ENCODE measurements at regions not wholly inside any gene's neighbourhood (a gene's known extent, or its start where the extent isn't known, plus 50 kb on each side); places are given as distances from the start of the nearest gene placed in this dataset.
"Not testable (repeated sequence)": the region's sequence is repeated elsewhere in the genome, so short reads cannot be mapped to it uniquely, and the experiment has no call there.

DNA sequence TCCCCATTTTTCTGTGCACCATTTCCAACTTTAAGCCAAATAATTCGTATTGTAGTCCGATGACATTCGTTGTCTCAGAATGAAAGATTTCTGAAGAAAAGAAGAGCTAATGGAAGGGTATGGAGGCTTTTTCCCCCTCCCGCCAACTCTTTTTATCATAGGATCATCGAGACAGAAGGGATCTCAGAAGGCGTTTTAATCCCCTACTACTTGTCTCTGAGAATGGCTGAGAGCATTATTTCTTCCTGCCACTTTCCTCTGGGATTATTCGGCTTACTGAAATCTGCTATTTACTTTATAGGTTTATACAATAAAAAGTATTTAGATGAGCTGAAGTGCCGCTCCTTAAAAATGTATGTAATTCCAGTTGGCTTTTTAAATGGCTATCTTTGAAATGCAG lies 789.8 kb downstream of the EDEM1 start:
- Histone ChIP-seq H3K27me3 (ENCODE audit: control insufficient read depth in 2 of 2, insufficient read depth in 2 of 2, low read length in 2 of 2) (no peaks in the 10 kb centered on the region), H3K9me3 (ENCODE audit: control insufficient read depth in 2 of 3, low read length in 3 of 3) (no peaks in the 10 kb centered on the region), H3K36me3 (ENCODE audit: control insufficient read depth in 2 of 3, insufficient read depth in 3 of 3, low read length in 3 of 3) (no peaks in the 10 kb centered on the region)

DNA sequence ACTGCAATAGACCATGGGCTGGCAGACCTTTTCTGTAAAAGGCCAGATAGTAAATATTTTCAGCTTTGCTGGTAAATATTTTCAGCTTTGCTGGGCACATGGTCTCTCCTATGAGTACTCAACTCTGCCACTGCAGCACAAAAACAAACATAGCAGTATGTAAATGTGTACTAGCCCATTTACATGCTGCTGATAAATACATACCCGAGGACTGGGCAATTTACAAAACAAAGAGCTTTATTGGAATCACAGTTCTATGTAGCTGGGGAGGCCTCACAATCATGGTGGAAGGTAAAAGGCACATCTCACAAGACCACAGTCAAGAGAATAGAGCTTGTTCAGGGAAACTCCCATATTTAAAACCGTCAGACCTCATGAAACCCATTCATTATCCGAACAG lies 793.0 kb downstream of the EDEM1 start:
- peaks cover 5 to 20% (median 14%) of the 10 kb centered on the region in 11 donors for H3K9me3 Mint-ChIP-seq
- ChIA-PET CTCF (no interaction called here), POLR2A (no interaction called here)
- no peak overlapping the region for H3K4me3 Mint-ChIP-seq
- H3K36me3 Mint-ChIP-seq = peaks cover 0 to 15% (median 0%) of the 10 kb centered on the region in 5 donors
- no peaks in the 10 kb centered on the region for H3K27me3 Mint-ChIP-seq
- intact Hi-C loops (cut with micrococcal nuclease) = no loop called here
- DNase-seq (no peak), ATAC-seq (no peak)
- H3K4me3 ChIP-seq (ENCODE audit: low read length) = no peak overlapping the region
- H3K27me3 ChIP-seq (ENCODE audit: control insufficient read depth in 2 of 2, insufficient read depth in 2 of 2, low read length in 2 of 2) = no peaks in the 10 kb centered on the region
- H3K4me1 ChIP-seq (ENCODE audit: control insufficient read depth in 2 of 2, insufficient read depth in 2 of 2, low read length in 2 of 2) = no peaks in the 10 kb centered on the region
- H3K4me1 Mint-ChIP-seq = no peaks in the 10 kb centered on the region
- no peak overlapping the region for H3K27ac Mint-ChIP-seq
- H3K9me3 ChIP-seq (ENCODE audit: control insufficient read depth in 2 of 3, low read length in 3 of 3) = no peaks in the 10 kb centered on the region
- H3K27ac ChIP-seq (ENCODE audit: low read depth, low read length) = no peak overlapping the region
- H3K36me3 ChIP-seq (ENCODE audit: control insufficient read depth in 2 of 3, insufficient read depth in 3 of 3, low read length in 3 of 3) = no peaks in the 10 kb centered on the region

More for the DNA sequence above, 789.8 kb downstream of the EDEM1 start:
- ATAC-seq = no peak
- POLR2A ChIA-PET = no interaction called here
- Histone ChIP-seq H3K4me3 (ENCODE audit: low read length) (no peak overlapping the region), H3K27ac (ENCODE audit: low read depth, low read length) (no peak overlapping the region), H3K4me1 (ENCODE audit: control insufficient read depth in 2 of 2, insufficient read depth in 2 of 2, low read length in 2 of 2) (no peaks in the 10 kb centered on the region)
- no peak for DNase-seq
- H3K27ac Mint-ChIP-seq = no peak overlapping the region
- peaks cover 6 to 22% (median 14%) of the 10 kb centered on the region in 11 donors for H3K9me3 Mint-ChIP-seq
- H3K36me3 Mint-ChIP-seq = peaks cover 0 to 15% (median 0%) of the 10 kb centered on the region in 5 donors
- H3K4me1 Mint-ChIP-seq = peaks cover 0 to 2% (median 0%) of the 10 kb centered on the region in 7 donors
- CTCF ChIA-PET = no interaction called here
- H3K4me3 Mint-ChIP-seq = no peak overlapping the region
- intact Hi-C loops (cut with micrococcal nuclease) = no loop called here
- no peaks in the 10 kb centered on the region for H3K27me3 Mint-ChIP-seq

GRCh38 chr3:5994651-5995050 lies 807.1 kb downstream of the EDEM1 start:
- intact Hi-C loops (cut with micrococcal nuclease) = no loop called here
- Histone ChIP-seq H3K36me3 (ENCODE audit: control insufficient read depth in 2 of 3, insufficient read depth in 3 of 3, low read length in 3 of 3) (no peaks in the 10 kb centered on the region), H3K9me3 (ENCODE audit: control insufficient read depth in 2 of 3, low read length in 3 of 3) (no peaks in the 10 kb centered on the region), H3K27ac (ENCODE audit: low read depth, low read length) (no peak overlapping the region), H3K27me3 (ENCODE audit: control insufficient read depth in 2 of 2, insufficient read depth in 2 of 2, low read length in 2 of 2) (no peaks in the 10 kb centered on the region), H3K4me1 (ENCODE audit: control insufficient read depth in 2 of 2, insufficient read depth in 2 of 2, low read length in 2 of 2) (no peaks in the 10 kb centered on the region), H3K4me3 (ENCODE audit: low read length) (no peak overlapping the region)
- H3K27ac Mint-ChIP-seq = no peak overlapping the region
- H3K27me3 Mint-ChIP-seq = peaks cover 0 to 4% (median 0%) of the 10 kb centered on the region in 5 donors
- POLR2A ChIA-PET = no interaction called here
- CTCF ChIA-PET = no interaction called here
- ATAC-seq (no peak), DNase-seq (no peak)
- no peak overlapping the region for H3K4me3 Mint-ChIP-seq
- H3K9me3 Mint-ChIP-seq = peaks cover 0 to 10% (median 5%) of the 10 kb centered on the region in 11 donors
- H3K36me3 Mint-ChIP-seq = peaks cover 0 to 3% (median 0%) of the 10 kb centered on the region in 5 donors
- no peaks in the 10 kb centered on the region for H3K4me1 Mint-ChIP-seq

- H3K27ac ChIP-seq (ENCODE audit: low read depth, low read length) = no peak overlapping the region
- intact Hi-C loops (cut with micrococcal nuclease) = no loop called here
- no peak overlapping the region for H3K4me3 Mint-ChIP-seq
- DNase-seq (no peak), ATAC-seq (no peak)
- no peaks in the 10 kb centered on the region for H3K4me1 Mint-ChIP-seq
- no peaks in the 10 kb centered on the region for H3K27me3 Mint-ChIP-seq
- no peaks in the 10 kb centered on the region for H3K27me3 ChIP-seq (ENCODE audit: control insufficient read depth in 2 of 2, insufficient read depth in 2 of 2, low read length in 2 of 2)
- H3K9me3 Mint-ChIP-seq = peaks cover 0 to 33% (median 14%) of the 10 kb centered on the region in 11 donors
- no peak overlapping the region for H3K4me3 ChIP-seq (ENCODE audit: low read length)
- no peaks in the 10 kb centered on the region for H3K36me3 Mint-ChIP-seq
- H3K9me3 ChIP-seq (ENCODE audit: control insufficient read depth in 2 of 3, low read length in 3 of 3) = peaks cover 0 to 10% (median 0%) of the 10 kb centered on the region in 3 experiments
- H3K36me3 ChIP-seq (ENCODE audit: control insufficient read depth in 2 of 3, insufficient read depth in 3 of 3, low read length in 3 of 3) = no peaks in the 10 kb centered on the region
- H3K27ac Mint-ChIP-seq = no peak overlapping the region
- CTCF ChIA-PET = no interaction called here
- POLR2A ChIA-PET = no interaction called here
- H3K4me1 ChIP-seq (ENCODE audit: control insufficient read depth in 2 of 2, insufficient read depth in 2 of 2, low read length in 2 of 2) = no peaks in the 10 kb centered on the region
These were observed 830.9 kb downstream of the EDEM1 start for GRCh38 chr3:6018456-6018855.

GRCh38 chr3:6022621-6023020 lies 835.1 kb downstream of the EDEM1 start:
- CTCF ChIA-PET = no interaction called here
- Mint-ChIP-seq H3K27me3 (no peaks in the 10 kb centered on the region), H3K9me3 (peaks cover 0 to 21% (median 11%) of the 10 kb centered on the region in 11 donors), H3K4me3 (no peak overlapping the region), H3K27ac (no peak overlapping the region), H3K4me1 (no peaks in the 10 kb centered on the region), H3K36me3 (no peaks in the 10 kb centered on the region)
- H3K4me3 ChIP-seq (ENCODE audit: low read length) = no peak overlapping the region
- POLR2A ChIA-PET = no interaction called here
- no peaks in the 10 kb centered on the region for H3K9me3 ChIP-seq (ENCODE audit: control insufficient read depth in 2 of 3, low read length in 3 of 3)
- ATAC-seq = no peak
- no peak overlapping the region for H3K27ac ChIP-seq (ENCODE audit: low read depth, low read length)
- DNase-seq = no peak
- intact Hi-C loops (cut with micrococcal nuclease) = no loop called here
- H3K27me3 ChIP-seq (ENCODE audit: control insufficient read depth in 2 of 2, insufficient read depth in 2 of 2, low read length in 2 of 2) = no peaks in the 10 kb centered on the region
- H3K36me3 ChIP-seq (ENCODE audit: control insufficient read depth in 2 of 3, insufficient read depth in 3 of 3, low read length in 3 of 3) = no peaks in the 10 kb centered on the region
- H3K4me1 ChIP-seq (ENCODE audit: control insufficient read depth in 2 of 2, insufficient read depth in 2 of 2, low read length in 2 of 2) = no peaks in the 10 kb centered on the region

- Mint-ChIP-seq H3K4me3 (no peak overlapping the region), H3K9me3 (peaks cover 0 to 19% (median 14%) of the 10 kb centered on the region in 11 donors), H3K4me1 (no peaks in the 10 kb centered on the region), H3K27ac (no peak overlapping the region), H3K27me3 (no peaks in the 10 kb centered on the region), H3K36me3 (no peaks in the 10 kb centered on the region)
- Histone ChIP-seq H3K27me3 (ENCODE audit: control insufficient read depth in 2 of 2, insufficient read depth in 2 of 2, low read length in 2 of 2) (no peaks in the 10 kb centered on the region), H3K36me3 (ENCODE audit: control insufficient read depth in 2 of 3, insufficient read depth in 3 of 3, low read length in 3 of 3) (no peaks in the 10 kb centered on the region), H3K27ac (ENCODE audit: low read depth, low read length) (no peak overlapping the region), H3K4me1 (ENCODE audit: control insufficient read depth in 2 of 2, insufficient read depth in 2 of 2, low read length in 2 of 2) (no peaks in the 10 kb centered on the region), H3K4me3 (ENCODE audit: low read length) (no peak overlapping the region), H3K9me3 (ENCODE audit: control insufficient read depth in 2 of 3, low read length in 3 of 3) (no peaks in the 10 kb centered on the region)
- intact Hi-C loops (cut with micrococcal nuclease) = no loop called here
- DNase-seq (no peak), ATAC-seq (no peak)
- ChIA-PET CTCF (no interaction called here), POLR2A (no interaction called here)
These were observed 835.9 kb upstream of the GRM7 start for GRCh38 chr3:6025032-6025431.

- DNase-seq; CTCF ChIA-PET; H3K4me3 ChIP-seq (ENCODE audit: low read length); H3K36me3 ChIP-seq (ENCODE audit: control insufficient read depth in 2 of 3, insufficient read depth in 3 of 3, low read length in 3 of 3); H3K4me3 Mint-ChIP-seq; H3K27ac Mint-ChIP-seq; H3K4me1 ChIP-seq (ENCODE audit: control insufficient read depth in 2 of 2, insufficient read depth in 2 of 2, low read length in 2 of 2); H3K9me3 ChIP-seq (ENCODE audit: control insufficient read depth in 2 of 3, low read length in 3 of 3); H3K27ac ChIP-seq (ENCODE audit: low read depth, low read length); POLR2A ChIA-PET; H3K27me3 ChIP-seq (ENCODE audit: control insufficient read depth in 2 of 2, insufficient read depth in 2 of 2, low read length in 2 of 2); intact Hi-C loops (cut with micrococcal nuclease); H3K4me1 Mint-ChIP-seq; H3K36me3 Mint-ChIP-seq; H3K27me3 Mint-ChIP-seq; ATAC-seq: not testable (repeated sequence)
- peaks cover 3 to 28% (median 18%) of the 10 kb centered on the region in 11 donors for H3K9me3 Mint-ChIP-seq
These were observed 830.3 kb upstream of the GRM7 start for GRCh38 chr3:6030648-6031047.

Measured in naive thymus-derived CD4-positive, alpha-beta T cell (primary cell).